Vagina (tissue), 2 donors: ENCODE measurements at regions not wholly inside any gene's neighbourhood (a gene's known extent, or its start where the extent isn't known, plus 50 kb on each side); places are given as distances from the start of the nearest gene placed in this dataset.

Experiments used
- POLR2A ChIP-seq, 2 donors: fragments of 450-650 bp; IDR thresholded peaks; one replicate each; pipeline ENCODE4 v1.6.1; 2017; ENCODE audit warnings: antibody characterized with exemption in 2 of 2, mild to moderate bottlenecking in 2 of 2, moderate library complexity in 2 of 2
- TF ChIP-seq, protein P1 (sequence below), 3 experiments: fragments of 450-650 bp in 2 of 3; fragments of 200-600 bp in 1 of 3; sonication (generic) in 1 of 3; IDR thresholded peaks; one replicate each; pipeline ENCODE4 v1.5.1; 2017 to 2019; ENCODE audit warnings: antibody characterized with exemption in 3 of 3, mild to moderate bottlenecking in 2 of 3, moderate library complexity in 2 of 3

DNA sequence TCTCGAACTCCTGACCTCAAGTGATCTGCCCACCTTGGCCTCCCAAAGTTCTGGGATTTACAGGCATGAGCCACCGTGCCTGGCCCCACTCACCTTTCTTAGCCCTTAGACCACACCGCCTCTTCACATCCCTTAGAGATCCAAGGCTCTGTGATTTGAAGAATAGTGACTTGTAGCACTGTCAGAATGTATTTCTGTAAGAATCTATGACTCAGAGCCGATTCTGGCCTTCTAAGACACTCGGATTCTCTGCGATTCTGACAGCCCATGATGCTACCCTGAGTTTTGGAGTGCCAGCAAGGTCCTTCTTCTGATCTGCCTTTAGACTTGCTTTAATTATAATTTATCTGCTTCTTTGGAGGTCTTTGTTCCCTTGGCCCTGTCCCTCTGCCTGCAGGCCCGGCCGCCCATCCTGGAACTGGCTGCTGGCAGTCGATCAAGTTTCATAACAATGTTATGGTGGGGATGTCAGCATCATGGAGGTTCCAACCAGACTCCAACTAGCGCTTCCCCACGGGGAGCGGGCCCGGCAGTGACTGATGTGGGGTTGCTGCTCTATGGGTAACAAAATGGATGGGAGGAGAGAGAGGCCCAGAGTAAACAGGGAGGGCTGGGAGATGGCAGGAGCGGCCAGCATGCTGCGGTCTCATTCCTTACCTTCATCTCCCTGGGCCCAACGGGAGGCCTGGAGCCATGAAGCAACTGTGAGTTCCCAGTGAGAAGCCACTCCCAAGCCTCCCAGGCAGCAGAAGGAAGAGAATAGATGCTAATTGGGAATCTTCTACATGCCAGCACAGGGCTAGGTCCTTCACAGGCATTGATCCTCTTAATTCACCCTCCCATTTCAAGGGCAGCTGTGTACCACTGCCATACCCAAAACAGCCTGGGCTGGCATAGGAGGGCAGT lies 55.7 kb upstream of the RASD2 start:
- TF ChIP-seq POLR2A (IDR thresholded peaks at IDR 0.05): no peak
- TF ChIP-seq, protein P1, sequence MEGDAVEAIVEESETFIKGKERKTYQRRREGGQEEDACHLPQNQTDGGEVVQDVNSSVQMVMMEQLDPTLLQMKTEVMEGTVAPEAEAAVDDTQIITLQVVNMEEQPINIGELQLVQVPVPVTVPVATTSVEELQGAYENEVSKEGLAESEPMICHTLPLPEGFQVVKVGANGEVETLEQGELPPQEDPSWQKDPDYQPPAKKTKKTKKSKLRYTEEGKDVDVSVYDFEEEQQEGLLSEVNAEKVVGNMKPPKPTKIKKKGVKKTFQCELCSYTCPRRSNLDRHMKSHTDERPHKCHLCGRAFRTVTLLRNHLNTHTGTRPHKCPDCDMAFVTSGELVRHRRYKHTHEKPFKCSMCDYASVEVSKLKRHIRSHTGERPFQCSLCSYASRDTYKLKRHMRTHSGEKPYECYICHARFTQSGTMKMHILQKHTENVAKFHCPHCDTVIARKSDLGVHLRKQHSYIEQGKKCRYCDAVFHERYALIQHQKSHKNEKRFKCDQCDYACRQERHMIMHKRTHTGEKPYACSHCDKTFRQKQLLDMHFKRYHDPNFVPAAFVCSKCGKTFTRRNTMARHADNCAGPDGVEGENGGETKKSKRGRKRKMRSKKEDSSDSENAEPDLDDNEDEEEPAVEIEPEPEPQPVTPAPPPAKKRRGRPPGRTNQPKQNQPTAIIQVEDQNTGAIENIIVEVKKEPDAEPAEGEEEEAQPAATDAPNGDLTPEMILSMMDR (IDR thresholded peaks at IDR 0.05): no peak
